Smooth muscle cell (in vitro differentiated cells): ENCODE measurements at regions not wholly inside any gene's neighbourhood (a gene's known extent, or its start where the extent isn't known, plus 50 kb on each side); places are given as distances from the start of the nearest gene placed in this dataset.

Source experiments
- DNase-seq: peaks from one replicate; lab custom pipeline; 2025; ENCODE audit not compliant: unreplicated experiment; lab: John Stamatoyannopoulos, UW
- H2AFZ ChIP-seq: fragments of 200-600 bp; sonication (generic); 2 replicates; pipeline ENCODE4 v1.6.0; 2016; ENCODE audit warnings: antibody characterized with exemption, low read depth, mild to moderate bottlenecking
- H3F3A ChIP-seq: fragments of 200-600 bp; sonication (generic); 2 replicates; pipeline ENCODE4 v1.6.0; 2017; ENCODE audit warnings: antibody characterized with exemption, low read depth
- H3K27ac ChIP-seq: fragments of 200-600 bp; sonication (generic); 2 replicates; pipeline ENCODE4 v1.5.1; 2016; ENCODE audit warnings: low read depth, mild to moderate bottlenecking
- H3K27me3 ChIP-seq: fragments of 200-600 bp; sonication (generic); 2 replicates; pipeline ENCODE4 v1.6.1; 2016; ENCODE audit warnings: low read depth, mild to moderate bottlenecking
- H3K36me3 ChIP-seq: fragments of 200-600 bp; sonication (generic); 2 replicates; pipeline ENCODE4 v1.5.1; 2016; ENCODE audit warnings: low read depth
- H3K4me1 ChIP-seq: fragments of 200-600 bp; sonication (generic); 2 replicates; pipeline ENCODE4 v1.5.1; 2016; ENCODE audit warnings: low read depth
- H3K4me2 ChIP-seq: fragments of 200-600 bp; sonication (generic); 2 replicates; pipeline ENCODE4 v1.6.0; 2016; ENCODE audit warnings: mild to moderate bottlenecking
- H3K4me3 ChIP-seq: fragments of 200-600 bp; sonication (generic); 2 replicates; pipeline ENCODE4 v1.5.1; 2016; ENCODE audit warnings: mild to moderate bottlenecking
- H3K79me2 ChIP-seq: fragments of 200-600 bp; sonication (generic); 2 replicates; pipeline ENCODE4 v1.6.0; 2016; ENCODE audit warnings: low read depth, mild to moderate bottlenecking
- H3K9ac ChIP-seq: fragments of 200-600 bp; sonication (generic); 2 replicates; pipeline ENCODE4 v1.6.0; 2016; ENCODE audit warnings: low read depth
- H3K9me3 ChIP-seq: fragments of 200-600 bp; sonication (generic); replicated peaks from 2 replicates; pipeline ENCODE4 v1.5.1; 2016; ENCODE audit warnings: low read depth
- H4K20me1 ChIP-seq: fragments of 200-600 bp; sonication (generic); 2 replicates; pipeline ENCODE4 v1.6.0; 2016; ENCODE audit warnings: low read depth
- CTCF ChIP-seq: fragments of 200-600 bp; sonication (generic); IDR thresholded peaks from 2 replicates; pipeline ENCODE4 v1.5.1; 2017; ENCODE audit warnings: borderline replicate concordance, mild to moderate bottlenecking, antibody characterized with exemption; ENCODE audit not compliant: insufficient read depth, poor library complexity, severe bottlenecking
- WGBS: methylation state at CpG from one replicate; pipeline ENCODE4 v1.1.7; 2016; ENCODE audit warnings: low lambda C conversion rate; 5-methylcytosine and 5-hydroxymethylcytosine counted together

GRCh38 chr1:79787631-79788030 lies 781.1 kb upstream of the ADGRL4 start:
- Histone ChIP-seq H3K4me2 (no peak overlapping the region), H3K9ac (no peak overlapping the region), H3K27me3 (no peaks in the 10 kb centered on the region), H4K20me1 (no peaks in the 10 kb centered on the region), H3K36me3 (no peaks in the 10 kb centered on the region), H2AFZ (no peak overlapping the region), H3K79me2 (no peaks in the 10 kb centered on the region), H3K4me1 (no peaks in the 10 kb centered on the region), H3K27ac (no peak overlapping the region), H3F3A (no peaks in the 10 kb centered on the region), H3K9me3 (no peaks in the 10 kb centered on the region), H3K4me3 (no peak overlapping the region)
- WGBS = 96% methylated on average over 4 of the region's 4 CpGs
- TF ChIP-seq CTCF = no peak
- DNase-seq = no peak

DNA sequence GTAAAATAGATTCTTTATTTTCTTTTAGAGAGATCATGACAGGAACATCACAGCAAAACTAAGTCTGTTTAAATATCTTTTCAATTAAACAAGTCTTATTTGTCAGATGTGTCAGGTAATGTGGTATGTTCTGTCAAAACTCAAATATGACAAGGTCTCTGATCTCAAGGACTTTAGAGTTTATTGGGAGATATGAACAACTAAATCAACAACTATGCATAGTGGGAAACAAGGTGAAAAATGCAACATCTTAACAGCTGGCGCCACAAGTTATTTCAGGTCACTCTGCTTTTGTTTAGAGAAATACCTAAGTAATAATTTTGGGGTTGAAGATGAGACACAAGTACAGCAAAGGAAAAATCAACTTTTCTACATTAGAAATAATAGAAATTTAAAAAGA lies 779.4 kb upstream of the ADGRL4 start:
- Histone ChIP-seq H3K4me3 (no peak overlapping the region), H3K27me3 (no peaks in the 10 kb centered on the region), H3K79me2 (no peaks in the 10 kb centered on the region), H3F3A (no peaks in the 10 kb centered on the region), H3K27ac (no peak overlapping the region), H3K9ac (no peak overlapping the region), H4K20me1 (no peaks in the 10 kb centered on the region), H3K4me1 (no peaks in the 10 kb centered on the region), H3K9me3 (no peaks in the 10 kb centered on the region), H3K4me2 (no peak overlapping the region), H2AFZ (no peak overlapping the region), H3K36me3 (no peaks in the 10 kb centered on the region)
- 94% methylated on average over 1 of the region's 1 CpG for WGBS
- no peak for TF ChIP-seq CTCF
- DNase-seq = no peak

DNA sequence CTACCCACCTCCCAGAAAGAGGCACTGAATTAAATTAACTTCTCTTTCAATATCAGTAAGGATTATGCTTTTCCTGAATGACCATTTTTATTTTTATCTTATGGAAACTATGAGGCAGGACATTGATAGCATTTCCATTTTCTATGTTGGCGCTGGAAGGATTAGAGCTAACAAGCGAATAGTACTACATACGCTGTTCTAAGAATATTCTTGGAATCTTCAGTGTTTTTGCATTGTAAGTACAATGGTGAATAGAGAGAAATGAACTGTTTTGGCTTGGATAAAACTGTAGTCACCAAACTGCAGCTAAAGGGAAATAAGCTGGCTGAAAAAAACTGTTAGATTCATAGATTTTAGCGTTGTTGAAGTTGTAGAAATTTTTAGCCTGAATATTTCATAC lies 779.0 kb upstream of the ADGRL4 start:
- Histone ChIP-seq H3F3A (no peaks in the 10 kb centered on the region), H4K20me1 (no peaks in the 10 kb centered on the region), H3K36me3 (no peaks in the 10 kb centered on the region), H3K27me3 (no peaks in the 10 kb centered on the region), H3K79me2 (no peaks in the 10 kb centered on the region), H3K27ac (no peak overlapping the region), H3K4me3 (no peak overlapping the region), H3K4me1 (no peaks in the 10 kb centered on the region), H3K9me3 (no peaks in the 10 kb centered on the region), H3K4me2 (no peak overlapping the region), H2AFZ (no peak overlapping the region), H3K9ac (no peak overlapping the region)
- DNase-seq = no peak
- 87% methylated on average over 4 of the region's 4 CpGs for WGBS
- no peak for TF ChIP-seq CTCF

- DNase-seq = no peak
- H3K4me3 ChIP-seq = no peak overlapping the region
- H3K9ac ChIP-seq = no peak overlapping the region
- no peaks in the 10 kb centered on the region for H3K9me3 ChIP-seq
- H2AFZ ChIP-seq = no peak overlapping the region
- H3K4me1 ChIP-seq = no peaks in the 10 kb centered on the region
- H4K20me1 ChIP-seq = no peaks in the 10 kb centered on the region
- no peaks in the 10 kb centered on the region for H3K36me3 ChIP-seq
- no peak overlapping the region for H3K4me2 ChIP-seq
- WGBS = 90% methylated on average over 3 of the region's 3 CpGs
- H3F3A ChIP-seq = no peaks in the 10 kb centered on the region
- H3K79me2 ChIP-seq = no peaks in the 10 kb centered on the region
- H3K27ac ChIP-seq = no peak overlapping the region
- no peak for TF ChIP-seq CTCF
- H3K27me3 ChIP-seq = no peaks in the 10 kb centered on the region
These were observed 774.7 kb upstream of the ADGRL4 start for GRCh38 chr1:79781261-79781660.
